ENCODE measurements at regions not wholly inside any gene's neighbourhood (a gene's known extent, or its start where the extent isn't known, plus 50 kb on each side); places are given as distances from the start of the nearest gene placed in this dataset.

- TF ChIP-seq CTCF (IDR thresholded peaks at IDR 0.05; ENCODE audit: low read depth, low read length), result no peak
- peak in 1 of 2 donors; percentile 0 for DNase-seq (ENCODE audit: low read depth in 2 of 2)
- H3K4me3 ChIP-seq (replicated peaks in 1 of 2; ENCODE audit: low read depth in 2 of 2, low read length in 2 of 2), result no peak overlapping the region
Measured at GRCh38 chr4:136103616-136104015, 1428.7 kb downstream of the PCDH18 start.

- H3K4me3 ChIP-seq (replicated peaks in 1 of 2; ENCODE audit: low read depth in 2 of 2, low read length in 2 of 2), result no peak overlapping the region
- no peak for DNase-seq (ENCODE audit: low read depth in 2 of 2)
- TF ChIP-seq CTCF (IDR thresholded peaks at IDR 0.05; ENCODE audit: low read depth, low read length), result no peak
Measured at GRCh38 chr4:136097676-136098075, 1434.6 kb downstream of the PCDH18 start.

- no peak overlapping the region for H3K4me3 ChIP-seq (replicated peaks in 1 of 2; ENCODE audit: low read depth in 2 of 2, low read length in 2 of 2)
- no peak for DNase-seq (ENCODE audit: low read depth in 2 of 2)
- TF ChIP-seq CTCF (IDR thresholded peaks at IDR 0.05; ENCODE audit: low read depth, low read length), result no peak
Measured at GRCh38 chr4:136088211-136088867, 1444.0 kb downstream of the PCDH18 start.

- no peak overlapping the region for H3K4me3 ChIP-seq (replicated peaks in 1 of 2; ENCODE audit: low read depth in 2 of 2, low read length in 2 of 2)
- DNase-seq (ENCODE audit: low read depth in 2 of 2), result peak; percentile 3 to 18
- TF ChIP-seq CTCF (IDR thresholded peaks at IDR 0.05; ENCODE audit: low read depth, low read length), result no peak
Measured at GRCh38 chr4:136078976-136079375, 1453.3 kb downstream of the PCDH18 start.

- TF ChIP-seq CTCF (IDR thresholded peaks at IDR 0.05; ENCODE audit: low read depth, low read length), result no peak
- no peak for DNase-seq (ENCODE audit: low read depth in 2 of 2)
- H3K4me3 ChIP-seq (replicated peaks in 1 of 2; ENCODE audit: low read depth in 2 of 2, low read length in 2 of 2), result no peak overlapping the region
Measured at GRCh38 chr4:136056748-136057147, 1475.5 kb downstream of the PCDH18 start.

- DNase-seq (ENCODE audit: low read depth in 2 of 2), result no peak
- TF ChIP-seq CTCF (IDR thresholded peaks at IDR 0.05; ENCODE audit: low read depth, low read length), result no peak
- no peak overlapping the region for H3K4me3 ChIP-seq (replicated peaks in 1 of 2; ENCODE audit: low read depth in 2 of 2, low read length in 2 of 2)
Measured at GRCh38 chr4:136055360-136055759, 1476.9 kb downstream of the PCDH18 start.

- DNase-seq (ENCODE audit: low read depth in 2 of 2), result peak; percentile 37 to 52
Measured at GRCh38 chr4:136036744-136037143, 1495.5 kb downstream of the PCDH18 start.

More at GRCh38 chr4:136036744-136037143, 1495.5 kb downstream of the PCDH18 start:
- no peak overlapping the region for H3K4me3 ChIP-seq (replicated peaks in 1 of 2; ENCODE audit: low read depth in 2 of 2, low read length in 2 of 2)
- TF ChIP-seq CTCF (IDR thresholded peaks at IDR 0.05; ENCODE audit: low read depth, low read length), result no peak

Measured in cardiac fibroblast (primary cell).